K562 (cell line): ENCODE measurements at regions not wholly inside any gene's neighbourhood (a gene's known extent, or its start where the extent isn't known, plus 50 kb on each side); places are given as distances from the start of the nearest gene placed in this dataset.
A peak's percentile ranks its signal among the peaks of the same experiment; 100 is the strongest.

Experiments
- BCL6 ChIP-seq: fragments of 250-450 bp; sonication (Bioruptor Pico); IDR thresholded peaks from 2 replicates; pipeline ENCODE4 v1.4.0; 2020
- CHD2 ChIP-seq: IDR thresholded peaks from 2 replicates; pipeline ENCODE4 v1.6.1; 2011; ENCODE audit warnings: low read depth, low read length
- DACH1 ChIP-seq: fragments of 450-650 bp; IDR thresholded peaks from 2 replicates; pipeline ENCODE4 v1.6.1; 2018; ENCODE audit not compliant: partially characterized antibody
- FOSL1 ChIP-seq: fragments of 200-800 bp; sonication (Bioruptor generic); conservative IDR thresholded peaks from 2 replicates; pipeline ENCODE4 v1.6.1; 2016; ENCODE audit warnings: missing genetic modification characterization, missing compliant biosample characterization
- GTF2B ChIP-seq: IDR thresholded peaks from 2 replicates; pipeline ENCODE4 v1.6.1; 2011; ENCODE audit not compliant: insufficient read length; ENCODE audit errors: extremely low read depth
- IRF2 ChIP-seq: sonication (generic); formaldehyde crosslinking; IDR thresholded peaks from 2 replicates; pipeline ENCODE4 v1.8.1; 2022; ENCODE audit warnings: mild to moderate bottlenecking, missing genetic modification reagents
- KDM2B ChIP-seq: fragments of 250-450 bp; sonication (Bioruptor Pico); IDR thresholded peaks from 2 replicates; pipeline ENCODE4 v1.8.0; 2021; ENCODE audit warnings: mild to moderate bottlenecking, moderate library complexity
- LCOR ChIP-seq: sonication (generic); formaldehyde crosslinking; IDR thresholded peaks from 2 replicates; pipeline ENCODE4 v1.8.0; 2022; ENCODE audit warnings: mild to moderate bottlenecking, missing genetic modification reagents
- LEF1 ChIP-seq: fragments of 450-650 bp; IDR thresholded peaks from 2 replicates; pipeline ENCODE4 v1.6.1; 2016; ENCODE audit warnings: mild to moderate bottlenecking
- MYC ChIP-seq, 2 experiments: fragments of 250-450 bp in 1 of 2; sonication (Bioruptor Pico) in 1 of 2; IDR thresholded peaks; 2 replicates each; pipeline versions ENCODE4 v1.5.1 to v1.6.1; 2012 to 2021; ENCODE audit warnings: low read depth in 2 of 2, borderline replicate concordance in 1 of 2, improper control_type of control experiment in 1 of 2, low read length in 1 of 2, mild to moderate bottlenecking in 1 of 2, moderate library complexity in 1 of 2
- NR3C1 ChIP-seq: sonication (generic); formaldehyde crosslinking; IDR thresholded peaks from 2 replicates; pipeline ENCODE4 v1.8.1; 2022; ENCODE audit warnings: missing genetic modification reagents
- POLR2B ChIP-seq: fragments of 450-650 bp; IDR thresholded peaks from 2 replicates; pipeline ENCODE4 v1.6.1; 2018; ENCODE audit warnings: low read depth; ENCODE audit not compliant: partially characterized antibody
- TCF7 ChIP-seq: sonication (generic); IDR thresholded peaks from 2 replicates; pipeline ENCODE4 v1.6.1; 2016; ENCODE audit warnings: antibody characterized with exemption, borderline replicate concordance
- ZFP36 ChIP-seq: fragments of 150-350 bp; IDR thresholded peaks from 2 replicates; pipeline ENCODE4 v1.6.1; 2018; ENCODE audit warnings: low read length, low read depth; ENCODE audit not compliant: partially characterized antibody
- ZFX ChIP-seq: sonication (generic); formaldehyde crosslinking; IDR thresholded peaks from 2 replicates; pipeline ENCODE4 v1.8.0; 2022; ENCODE audit warnings: mild to moderate bottlenecking, missing genetic modification reagents, moderate library complexity
- TF ChIP-seq, protein P1 (sequence below): IDR thresholded peaks from 3 replicates; pipeline ENCODE4 v1.6.1; 2011; ENCODE audit warnings: borderline replicate concordance, mild to moderate bottlenecking, moderate library complexity; ENCODE audit not compliant: insufficient read length; ENCODE audit errors: extremely low read depth
- TF ChIP-seq, protein P2 (sequence below): fragments of 450-650 bp; formaldehyde crosslinking; IDR thresholded peaks from 2 replicates; pipeline ENCODE4 v1.4.0; 2022; ENCODE audit warnings: mild to moderate bottlenecking, moderate library complexity

DNA sequence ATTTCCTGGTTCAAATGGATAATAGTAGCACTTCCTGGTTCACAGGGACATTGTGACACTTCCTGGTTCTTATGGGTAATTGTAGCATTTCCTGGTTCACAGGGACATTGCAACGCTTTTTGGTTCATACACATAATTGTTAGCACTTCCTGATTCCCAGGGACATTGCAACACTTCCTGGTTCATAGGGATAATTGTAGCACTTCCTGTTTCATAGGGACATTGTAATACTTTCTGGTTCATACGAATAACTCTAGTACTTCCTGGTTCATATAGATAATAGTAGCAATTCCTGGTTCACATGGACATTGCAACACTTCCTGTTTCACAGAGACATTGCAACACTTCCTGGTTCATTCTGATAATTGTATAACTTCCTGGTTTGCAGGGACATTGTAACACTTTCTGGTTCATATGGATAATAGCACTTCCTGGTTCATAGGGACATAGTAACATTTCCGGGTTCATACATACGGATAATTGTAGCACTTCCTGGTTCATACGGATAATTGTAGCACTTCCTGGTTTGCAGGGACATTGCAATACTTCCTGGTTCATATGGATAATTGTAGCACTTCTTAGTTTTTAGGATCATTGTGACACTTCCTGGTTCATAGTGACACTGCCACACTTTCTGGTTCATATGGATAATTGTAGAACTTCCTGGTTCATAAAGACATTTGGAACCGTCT is 61.6 kb upstream of the CD99 start (continued):
- TF ChIP-seq MYC (IDR thresholded peaks at IDR 0.05; ENCODE audit: low read depth, low read length) (no peak), MYC (CRISPR knock-in tag; IDR thresholded peaks at IDR 0.05; ENCODE audit: borderline replicate concordance, low read depth) (no peak), TCF7 (no peak), DACH1 (no peak), BCL6 (CRISPR knock-in tag) (no peak), ZFP36 (no peak), LEF1 (no peak), GTF2B (no peak), IRF2 (no peak), LCOR (CRISPR knock-in tag) (0 out of 2 replicates have a peak, but pooled peaks have one; percentile 22), ZFX (CRISPR knock-in tag) (no peak), CHD2 (no peak), POLR2B (no peak), NR3C1 (no peak), KDM2B (CRISPR knock-in tag) (no peak), FOSL1 (tag) (no peak)
- TF ChIP-seq, protein P1, sequence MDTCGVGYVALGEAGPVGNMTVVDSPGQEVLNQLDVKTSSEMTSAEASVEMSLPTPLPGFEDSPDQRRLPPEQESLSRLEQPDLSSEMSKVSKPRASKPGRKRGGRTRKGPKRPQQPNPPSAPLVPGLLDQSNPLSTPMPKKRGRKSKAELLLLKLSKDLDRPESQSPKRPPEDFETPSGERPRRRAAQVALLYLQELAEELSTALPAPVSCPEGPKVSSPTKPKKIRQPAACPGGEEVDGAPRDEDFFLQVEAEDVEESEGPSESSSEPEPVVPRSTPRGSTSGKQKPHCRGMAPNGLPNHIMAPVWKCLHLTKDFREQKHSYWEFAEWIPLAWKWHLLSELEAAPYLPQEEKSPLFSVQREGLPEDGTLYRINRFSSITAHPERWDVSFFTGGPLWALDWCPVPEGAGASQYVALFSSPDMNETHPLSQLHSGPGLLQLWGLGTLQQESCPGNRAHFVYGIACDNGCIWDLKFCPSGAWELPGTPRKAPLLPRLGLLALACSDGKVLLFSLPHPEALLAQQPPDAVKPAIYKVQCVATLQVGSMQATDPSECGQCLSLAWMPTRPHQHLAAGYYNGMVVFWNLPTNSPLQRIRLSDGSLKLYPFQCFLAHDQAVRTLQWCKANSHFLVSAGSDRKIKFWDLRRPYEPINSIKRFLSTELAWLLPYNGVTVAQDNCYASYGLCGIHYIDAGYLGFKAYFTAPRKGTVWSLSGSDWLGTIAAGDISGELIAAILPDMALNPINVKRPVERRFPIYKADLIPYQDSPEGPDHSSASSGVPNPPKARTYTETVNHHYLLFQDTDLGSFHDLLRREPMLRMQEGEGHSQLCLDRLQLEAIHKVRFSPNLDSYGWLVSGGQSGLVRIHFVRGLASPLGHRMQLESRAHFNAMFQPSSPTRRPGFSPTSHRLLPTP, result no peak
- TF ChIP-seq, protein P2, sequence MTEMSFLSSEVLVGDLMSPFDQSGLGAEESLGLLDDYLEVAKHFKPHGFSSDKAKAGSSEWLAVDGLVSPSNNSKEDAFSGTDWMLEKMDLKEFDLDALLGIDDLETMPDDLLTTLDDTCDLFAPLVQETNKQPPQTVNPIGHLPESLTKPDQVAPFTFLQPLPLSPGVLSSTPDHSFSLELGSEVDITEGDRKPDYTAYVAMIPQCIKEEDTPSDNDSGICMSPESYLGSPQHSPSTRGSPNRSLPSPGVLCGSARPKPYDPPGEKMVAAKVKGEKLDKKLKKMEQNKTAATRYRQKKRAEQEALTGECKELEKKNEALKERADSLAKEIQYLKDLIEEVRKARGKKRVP (CRISPR knock-in tag), result no peak
